Suprapubic skin (tissue), 4 donors: ENCODE measurements at regions not wholly inside any gene's neighbourhood (a gene's known extent, or its start where the extent isn't known, plus 50 kb on each side); places are given as distances from the start of the nearest gene placed in this dataset.

ENCODE experiments used
- CTCF ChIP-seq, 2 donors: fragments of 200-600 bp in 1 of 2; fragments of 450-650 bp in 1 of 2; sonication (generic) in 1 of 2; IDR thresholded peaks; one replicate each; pipeline ENCODE4 v1.5.1; 2016 to 2019; ENCODE audit warnings: antibody characterized with exemption in 2 of 2, mild to moderate bottlenecking in 1 of 2, moderate library complexity in 1 of 2
- POLR2A ChIP-seq, 2 donors: fragments of 450-650 bp; IDR thresholded peaks; one replicate each; pipeline ENCODE4 v1.6.1; 2017; ENCODE audit warnings: antibody characterized with exemption in 2 of 2, mild to moderate bottlenecking in 2 of 2, moderate library complexity in 2 of 2
- POLR2AphosphoS5 ChIP-seq, 3 donors: sonication (generic); formaldehyde crosslinking; IDR thresholded peaks; one replicate each; pipeline ENCODE4 v1.6.1; 2017; ENCODE audit warnings: antibody characterized with exemption in 3 of 3

- no peak for TF ChIP-seq POLR2AphosphoS5 (IDR thresholded peaks at IDR 0.05)
- no peak for TF ChIP-seq CTCF (IDR thresholded peaks at IDR 0.05)
- TF ChIP-seq POLR2A (IDR thresholded peaks at IDR 0.05) = no peak
Measured at GRCh38 chr5:24904981-24905517, 260.3 kb upstream of the CDH10 start.
